SJCRH30 (cell line): ENCODE measurements at regions not wholly inside any gene's neighbourhood (a gene's known extent, or its start where the extent isn't known, plus 50 kb on each side); places are given as distances from the start of the nearest gene placed in this dataset.
"Not testable (repeated sequence)": the region's sequence is repeated elsewhere in the genome, so short reads cannot be mapped to it uniquely, and the experiment has no call there.

Experiments
- DNase-seq, 2 experiments: peaks; one replicate each; pipeline ENCODE4 v3.0.0-alpha.2; 2015 to 2020
- H3K27ac ChIP-seq: fragments of 250-450 bp; sonication (Bioruptor Pico); 2 replicates; pipeline ENCODE4 v1.5.1; 2020; ENCODE audit warnings: mild to moderate bottlenecking, moderate library complexity
- H3K27me3 ChIP-seq: fragments of 250-450 bp; sonication (Bioruptor Pico); 2 replicates; pipeline ENCODE4 v1.5.1; 2020; ENCODE audit warnings: mild to moderate bottlenecking, moderate library complexity
- H3K36me3 ChIP-seq: fragments of 250-450 bp; sonication (Bioruptor Pico); 2 replicates; pipeline ENCODE4 v1.5.1; 2020; ENCODE audit warnings: mild to moderate bottlenecking, moderate library complexity
- H3K4me1 ChIP-seq: fragments of 250-450 bp; sonication (Bioruptor Pico); 2 replicates; pipeline ENCODE4 v1.5.1; 2020; ENCODE audit warnings: mild to moderate bottlenecking, moderate library complexity
- H3K4me3 ChIP-seq: fragments of 250-450 bp; sonication (Bioruptor Pico); 2 replicates; pipeline ENCODE4 v1.5.1; 2020; ENCODE audit warnings: mild to moderate bottlenecking, moderate library complexity
- H3K9me3 ChIP-seq: fragments of 250-450 bp; sonication (Bioruptor Pico); replicated peaks from 2 replicates; pipeline ENCODE4 v1.5.1; 2020; ENCODE audit warnings: mild to moderate bottlenecking, moderate library complexity

DNA sequence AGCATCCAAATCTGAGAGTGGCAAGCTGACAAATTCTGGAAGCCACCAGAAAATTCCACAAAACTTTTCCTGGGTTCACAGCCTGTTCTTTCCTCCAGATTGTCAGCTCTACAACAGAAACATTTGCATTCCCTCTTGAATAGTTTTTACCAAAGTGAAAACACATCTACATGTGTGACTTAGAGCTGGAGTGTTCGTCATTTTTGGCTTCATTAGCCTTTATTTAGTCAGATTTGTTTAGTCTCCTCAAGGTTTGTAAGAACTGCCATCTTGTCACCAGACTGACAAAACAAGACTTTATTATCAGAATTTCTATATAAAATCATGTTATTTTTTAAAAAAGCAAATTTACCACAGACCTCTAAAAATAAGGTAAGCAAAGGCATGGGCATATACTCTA lies 347.3 kb downstream of the TRIM36 start:
- no peak overlapping the region for H3K4me3 ChIP-seq
- H3K36me3 ChIP-seq: no peaks in the 10 kb centered on the region
- no peak for DNase-seq
- no peaks in the 10 kb centered on the region for H3K4me1 ChIP-seq
- H3K27me3 ChIP-seq: no peaks in the 10 kb centered on the region
- H3K9me3 ChIP-seq: no peaks in the 10 kb centered on the region
- H3K27ac ChIP-seq: no peak overlapping the region

DNA sequence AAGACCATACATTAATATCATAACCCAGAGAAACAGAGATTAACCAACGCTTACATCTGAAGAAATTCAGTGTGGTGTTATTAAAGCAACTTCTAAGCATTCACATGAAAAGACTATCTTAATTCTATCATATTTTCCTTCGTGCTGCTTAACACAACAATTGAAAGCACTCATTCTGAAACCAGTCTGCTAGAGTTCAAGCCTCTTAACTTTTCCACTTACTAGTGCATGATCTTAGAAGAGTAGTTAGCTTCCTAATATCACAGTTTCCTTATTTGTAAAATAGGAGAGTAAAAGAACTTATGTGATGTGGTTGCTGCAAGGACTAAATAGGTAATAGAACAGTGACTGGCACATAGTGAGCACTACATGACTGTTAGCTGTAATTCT lies 379.3 kb downstream of the TRIM36 start:
- Histone ChIP-seq H3K4me1 (no peaks in the 10 kb centered on the region), H3K9me3 (no peaks in the 10 kb centered on the region; the same call in 1 of the 2 replicates), H3K27me3 (no peaks in the 10 kb centered on the region), H3K36me3 (no peaks in the 10 kb centered on the region), H3K4me3 (no peak overlapping the region), H3K27ac (no peak overlapping the region)
- no peak for DNase-seq

DNA sequence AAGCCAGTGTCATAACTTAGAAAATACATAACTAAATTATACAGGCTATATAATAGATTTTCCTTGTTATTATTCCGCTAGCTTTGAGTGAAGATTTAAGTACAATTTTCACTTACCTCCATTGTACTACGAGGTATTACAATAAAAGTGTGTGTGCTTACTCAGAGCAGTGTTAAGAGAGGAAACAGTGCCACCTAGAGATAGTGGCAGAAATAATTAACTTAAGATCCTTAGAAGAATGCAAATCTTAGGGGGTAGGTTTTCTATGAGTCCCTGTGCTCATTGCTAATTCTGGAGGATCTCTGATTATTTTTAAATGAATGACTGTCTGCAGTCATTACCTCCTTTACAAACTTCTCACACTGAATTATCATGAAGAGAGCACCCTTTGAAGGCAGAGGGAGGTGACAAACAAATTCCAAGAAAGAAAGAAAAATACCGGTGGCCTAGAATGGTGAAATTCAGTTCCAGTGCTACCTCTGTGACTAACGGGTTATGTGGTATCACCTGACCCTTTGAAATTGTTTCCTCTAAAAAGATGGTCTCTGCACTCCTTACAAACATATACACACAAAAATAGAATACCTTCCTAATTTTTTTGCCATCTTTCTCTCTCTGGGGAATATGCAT lies 379.8 kb downstream of the TRIM36 start:
- Histone ChIP-seq H3K36me3 (no peaks in the 10 kb centered on the region), H3K4me1 (no peaks in the 10 kb centered on the region), H3K27ac (no peak overlapping the region), H3K4me3 (no peak overlapping the region), H3K27me3 (no peaks in the 10 kb centered on the region), H3K9me3 (no peaks in the 10 kb centered on the region; the same call in 1 of the 2 replicates)
- DNase-seq: peak in 1 of 2 experiments; percentile 71

DNA sequence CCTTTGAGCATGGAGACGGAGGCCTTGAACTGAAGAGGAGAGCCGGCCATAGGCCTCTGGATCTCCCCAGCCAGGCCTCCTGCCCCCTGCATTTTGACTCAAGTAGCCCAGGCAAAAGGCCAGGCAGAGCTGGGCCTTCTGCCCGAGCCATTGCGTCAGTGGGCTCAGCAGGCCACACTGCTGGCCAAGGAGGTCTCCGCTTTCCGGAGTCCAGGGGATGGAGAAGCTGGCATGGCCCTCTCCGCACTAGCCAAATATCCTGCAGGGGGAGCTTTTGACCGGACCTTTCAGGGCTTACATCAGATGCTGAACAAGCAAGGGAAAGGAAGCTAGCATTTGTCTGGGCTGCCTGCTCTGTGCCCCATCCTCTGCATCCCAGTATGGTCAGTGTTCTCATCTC lies 386.8 kb downstream of the TRIM36 start:
- H3K4me3 ChIP-seq: no peak overlapping the region
- H3K27me3 ChIP-seq: no peaks in the 10 kb centered on the region
- no peaks in the 10 kb centered on the region for H3K9me3 ChIP-seq
- H3K36me3 ChIP-seq: no peaks in the 10 kb centered on the region
- no peak overlapping the region for H3K27ac ChIP-seq
- DNase-seq: no peak
- no peaks in the 10 kb centered on the region for H3K4me1 ChIP-seq

DNA sequence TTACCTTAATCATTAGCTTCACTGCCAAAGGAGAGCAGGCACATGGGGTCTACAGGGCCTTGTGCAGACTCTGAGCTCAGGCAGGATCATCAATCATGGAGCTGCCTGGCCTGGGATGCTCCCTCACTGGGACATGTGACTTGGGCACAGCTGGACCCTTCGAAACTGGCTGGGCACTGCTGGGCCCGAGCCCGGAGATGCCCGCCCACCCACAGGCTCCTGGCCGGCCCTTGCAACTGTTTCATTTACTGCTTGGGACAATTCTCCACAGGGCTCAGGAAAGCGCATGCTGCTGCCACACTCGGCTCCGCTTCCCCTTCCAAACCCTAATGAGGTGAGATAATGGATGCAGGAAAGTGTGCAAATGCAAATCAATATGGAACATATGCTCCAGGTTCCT lies 387.5 kb downstream of the TRIM36 start:
- no peak for DNase-seq
- Histone ChIP-seq H3K4me3 (no peak overlapping the region), H3K36me3 (no peaks in the 10 kb centered on the region), H3K9me3 (no peaks in the 10 kb centered on the region), H3K4me1 (no peaks in the 10 kb centered on the region), H3K27me3 (no peaks in the 10 kb centered on the region), H3K27ac (no peak overlapping the region)

DNA sequence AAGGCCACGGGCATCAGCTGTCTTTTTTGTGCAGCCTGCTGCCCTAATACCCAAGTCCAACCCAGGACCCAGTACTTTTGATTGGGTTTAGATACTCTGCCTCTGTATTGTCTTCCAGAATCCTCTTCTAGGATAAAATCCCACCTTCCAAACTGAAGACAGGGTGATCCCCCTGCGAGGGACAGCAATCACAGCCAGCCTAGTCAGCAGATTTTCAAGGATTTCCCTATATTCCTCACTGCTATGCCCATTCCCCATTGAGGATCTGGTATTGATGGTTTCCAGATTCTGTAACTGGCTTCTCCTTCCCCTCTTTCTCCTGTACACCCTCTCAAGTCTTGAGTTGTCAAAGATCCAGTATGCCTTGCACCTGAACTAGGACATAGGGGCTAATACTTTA lies 389.4 kb downstream of the TRIM36 start:
- H3K4me3 ChIP-seq: no peak overlapping the region
- no peaks in the 10 kb centered on the region for H3K9me3 ChIP-seq
- no peaks in the 10 kb centered on the region for H3K4me1 ChIP-seq
- H3K27me3 ChIP-seq: no peaks in the 10 kb centered on the region
- DNase-seq: no peak
- no peak overlapping the region for H3K27ac ChIP-seq
- no peaks in the 10 kb centered on the region for H3K36me3 ChIP-seq

DNA sequence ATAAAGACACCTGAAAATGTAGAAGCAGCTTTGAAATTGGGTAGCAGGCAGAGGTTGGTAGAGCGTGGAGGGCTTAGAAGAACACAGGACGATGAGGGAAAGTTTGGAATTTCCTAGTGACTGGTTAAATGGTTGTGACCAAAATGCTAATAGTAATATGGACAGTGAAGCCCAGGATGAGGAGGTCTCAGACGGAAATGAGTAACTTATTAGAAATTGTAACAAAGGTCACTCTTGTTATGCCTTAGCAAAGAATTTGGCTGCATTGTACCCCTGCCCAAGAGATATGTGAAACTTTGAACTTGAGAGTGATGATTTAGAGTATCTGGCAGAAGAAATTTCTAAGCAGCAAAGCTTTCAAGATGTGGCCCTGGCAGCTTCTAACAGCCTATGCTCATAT lies 382.5 kb downstream of the KCNN2 start:
- Histone ChIP-seq H3K27ac (no peak overlapping the region), H3K36me3 (no peaks in the 10 kb centered on the region), H3K9me3 (no peaks in the 10 kb centered on the region), H3K4me3 (no peak overlapping the region), H3K4me1 (peaks cover 12% of the 10 kb centered on the region), H3K27me3 (no peaks in the 10 kb centered on the region)
- no peak for DNase-seq

DNA sequence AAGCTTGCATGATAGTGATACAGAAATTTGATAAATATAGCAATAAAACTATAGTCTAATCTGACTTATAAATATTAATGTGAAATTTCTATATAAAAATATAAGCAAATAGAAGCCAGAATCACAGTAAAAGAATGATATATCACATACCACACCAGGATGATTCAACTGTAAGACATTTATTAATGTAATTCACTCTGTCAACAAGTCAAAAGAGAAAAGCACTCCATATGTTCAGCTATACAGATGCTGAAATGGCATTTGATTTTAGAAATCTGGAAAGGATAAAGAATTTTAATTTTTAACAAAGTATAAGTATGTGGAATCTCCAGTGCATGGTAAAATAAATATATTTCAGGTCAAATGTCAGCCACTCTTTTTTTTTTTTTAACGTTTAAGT lies 372.4 kb downstream of the KCNN2 start:
- Histone ChIP-seq H3K27ac (no peak overlapping the region), H3K27me3 (no peaks in the 10 kb centered on the region), H3K9me3 (no peaks in the 10 kb centered on the region), H3K4me3 (no peak overlapping the region), H3K36me3 (no peaks in the 10 kb centered on the region), H3K4me1 (no peaks in the 10 kb centered on the region)
- DNase-seq: no peak

DNA sequence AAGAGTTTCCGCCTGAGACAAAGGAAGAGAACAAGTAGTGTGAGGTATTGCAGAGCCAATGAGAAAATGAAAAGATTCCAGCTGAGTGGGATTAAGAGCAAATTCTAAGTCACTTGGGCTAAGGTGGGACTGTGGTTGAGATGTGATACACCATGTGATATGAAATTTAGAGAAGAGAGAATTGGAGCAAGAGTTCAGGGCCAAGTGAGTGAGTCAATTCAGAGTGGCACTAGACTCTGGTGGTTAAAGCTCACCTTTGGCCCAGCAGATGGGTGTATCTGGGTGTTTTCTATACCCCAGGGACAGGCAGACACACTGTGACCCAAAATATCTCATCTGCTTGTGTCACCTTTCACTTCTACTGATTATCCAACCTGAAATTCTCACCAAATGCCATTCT lies 368.1 kb downstream of the KCNN2 start:
- no peak overlapping the region for H3K4me3 ChIP-seq
- H3K27ac ChIP-seq: no peak overlapping the region
- peaks cover 6% of the 10 kb centered on the region; the same call in 1 of the 2 replicates for H3K9me3 ChIP-seq
- DNase-seq: no peak
- H3K4me1 ChIP-seq: no peaks in the 10 kb centered on the region
- H3K27me3 ChIP-seq: no peaks in the 10 kb centered on the region
- H3K36me3 ChIP-seq: no peaks in the 10 kb centered on the region

DNA sequence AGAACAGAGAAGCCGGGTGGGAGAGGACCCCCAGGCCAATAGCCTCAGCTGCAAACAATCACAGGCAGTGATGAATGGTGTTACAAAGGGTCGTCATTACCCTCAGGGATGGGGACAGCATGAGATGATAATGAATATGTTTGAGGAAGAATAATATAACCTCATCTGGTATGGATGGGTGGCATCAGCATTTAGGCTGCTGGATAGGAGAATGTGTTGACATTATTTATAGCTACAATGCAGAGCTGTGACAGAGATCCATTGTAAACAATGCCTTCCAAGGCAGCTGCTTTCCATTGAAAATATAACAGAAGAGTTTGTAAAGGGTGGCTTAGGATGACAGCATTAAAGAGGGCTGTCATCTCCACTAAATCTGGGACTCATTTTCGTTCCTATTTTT lies 365.5 kb downstream of the KCNN2 start:
- DNase-seq: no peak
- Histone ChIP-seq H3K27me3 (no peaks in the 10 kb centered on the region), H3K27ac (no peak overlapping the region), H3K4me1 (no peaks in the 10 kb centered on the region), H3K9me3 (peaks cover 6% of the 10 kb centered on the region; the same call in 1 of the 2 replicates), H3K36me3 (no peaks in the 10 kb centered on the region), H3K4me3 (no peak overlapping the region)

DNA sequence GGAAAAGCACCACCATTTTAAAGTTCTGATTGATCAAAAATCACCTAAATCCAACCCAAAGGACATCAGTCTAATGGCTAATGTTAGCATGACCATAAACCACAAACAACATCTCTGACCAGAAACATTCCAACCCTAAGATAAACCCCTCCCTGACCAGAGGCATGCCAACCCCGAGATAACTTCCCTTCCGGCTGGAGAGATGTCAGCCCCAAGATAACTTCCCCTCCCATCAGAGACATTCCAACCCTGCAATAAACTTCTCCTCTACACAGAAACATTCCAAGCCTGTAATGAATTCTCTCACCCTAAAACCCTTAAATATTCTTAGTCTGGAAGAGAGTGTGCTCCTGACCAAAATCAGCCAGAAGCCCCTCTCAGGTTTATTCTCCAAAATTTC lies 364.3 kb downstream of the KCNN2 start:
- Histone ChIP-seq H3K9me3 (peaks cover 6% of the 10 kb centered on the region; the same call in 1 of the 2 replicates), H3K4me3 (no peak overlapping the region), H3K4me1 (no peaks in the 10 kb centered on the region), H3K36me3 (no peaks in the 10 kb centered on the region), H3K27ac (no peak overlapping the region), H3K27me3 (no peaks in the 10 kb centered on the region)
- DNase-seq: no peak

DNA sequence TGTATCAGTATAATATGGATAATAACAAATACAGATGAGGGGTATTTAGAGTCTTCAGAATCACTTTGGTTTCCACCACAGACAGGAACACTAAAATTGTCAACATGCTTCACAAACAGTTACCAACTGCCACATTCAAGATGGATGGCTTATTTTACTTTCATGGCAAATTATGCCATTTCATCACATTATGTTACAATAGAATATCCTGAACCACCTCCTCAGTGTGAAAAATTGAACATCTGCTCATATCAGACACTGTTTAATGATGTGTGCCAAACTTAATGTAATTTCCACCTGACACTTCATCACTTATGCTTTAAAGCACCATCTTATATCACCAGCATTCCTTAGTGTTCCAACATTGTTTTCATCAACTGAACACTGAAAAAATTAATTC lies 357.4 kb downstream of the KCNN2 start:
- no peak overlapping the region for H3K27ac ChIP-seq
- no peaks in the 10 kb centered on the region for H3K4me1 ChIP-seq
- no peaks in the 10 kb centered on the region for H3K27me3 ChIP-seq
- no peaks in the 10 kb centered on the region for H3K36me3 ChIP-seq
- H3K4me3 ChIP-seq: no peak overlapping the region
- peaks cover 2% of the 10 kb centered on the region; the same call in 1 of the 2 replicates for H3K9me3 ChIP-seq
- DNase-seq: no peak

DNA sequence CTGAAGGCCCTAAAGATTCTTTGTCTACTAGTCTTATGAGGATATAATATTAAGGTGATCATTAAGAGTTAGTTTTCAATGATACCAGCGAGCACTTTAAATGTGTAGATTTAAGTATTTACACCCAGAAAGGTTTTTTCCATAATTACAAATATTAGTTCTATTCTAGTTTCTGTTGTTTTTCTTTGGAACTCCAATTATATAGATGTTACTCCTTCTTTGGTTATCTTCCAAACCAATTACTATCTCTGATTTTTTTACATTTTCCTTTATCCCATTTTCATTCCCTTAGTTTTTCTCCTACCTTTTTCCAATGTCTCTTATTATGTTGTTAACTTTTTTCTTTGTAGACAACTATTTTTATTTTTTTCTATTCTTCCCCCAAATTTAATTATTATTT lies 355.1 kb downstream of the KCNN2 start:
- Histone ChIP-seq H3K9me3 (peaks cover 2% of the 10 kb centered on the region; the same call in 1 of the 2 replicates), H3K36me3 (no peaks in the 10 kb centered on the region), H3K27ac (no peak overlapping the region), H3K27me3 (no peaks in the 10 kb centered on the region), H3K4me1 (no peaks in the 10 kb centered on the region), H3K4me3 (no peak overlapping the region)
- DNase-seq: no peak

DNA sequence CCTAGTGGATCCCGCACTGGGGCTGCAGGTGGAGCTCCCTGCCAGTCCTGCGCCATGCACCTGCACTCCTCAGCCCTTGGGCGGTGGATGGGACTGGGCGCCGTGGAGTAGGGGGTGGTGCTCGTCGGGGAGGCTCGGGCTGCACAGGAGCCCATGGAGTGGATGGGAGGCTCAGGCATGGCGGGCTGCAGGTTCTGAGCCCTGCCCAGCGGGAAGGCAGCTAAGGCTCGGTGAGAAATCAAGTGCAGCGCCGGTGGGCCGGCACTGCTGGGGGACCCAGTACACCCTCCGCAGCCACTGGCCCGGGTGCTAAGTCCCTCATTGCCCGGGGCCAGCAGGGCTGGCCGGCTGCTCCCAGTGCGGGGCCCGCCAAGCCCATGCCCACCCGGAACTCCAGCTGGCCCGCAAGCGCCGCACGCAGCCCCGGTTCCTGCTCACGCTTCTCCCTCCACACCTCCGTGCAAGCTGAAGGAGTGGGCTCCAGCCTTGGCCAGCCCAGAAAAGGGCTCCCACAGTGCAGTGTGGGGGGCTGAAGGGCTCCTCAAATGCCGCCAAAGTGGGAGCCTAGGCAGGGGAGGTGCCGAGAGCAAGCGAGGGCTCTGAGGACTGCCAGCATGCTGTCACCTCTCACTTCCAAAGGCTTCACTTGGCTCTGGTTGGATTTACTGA lies 342.5 kb downstream of the KCNN2 start:
- not testable (repeated sequence) for H3K27me3 ChIP-seq, DNase-seq, H3K27ac ChIP-seq

DNA sequence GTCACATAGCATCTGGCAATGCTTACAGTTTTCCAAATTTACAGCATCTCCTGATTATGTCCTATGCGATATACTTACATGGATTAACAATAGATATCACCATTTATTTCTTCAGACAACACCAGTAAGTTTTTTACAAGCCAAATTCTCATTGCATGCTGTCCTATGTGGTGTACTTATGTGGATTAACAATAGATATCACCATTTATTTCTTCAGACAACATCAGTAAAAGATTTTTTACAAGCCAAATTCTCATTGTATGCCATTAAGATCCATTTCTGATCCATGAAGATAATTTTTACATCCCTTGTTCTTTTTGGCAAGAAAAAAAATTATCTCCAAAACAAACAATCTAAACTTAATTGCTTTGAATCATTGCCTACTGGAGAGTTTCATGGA lies 340.9 kb downstream of the KCNN2 start:
- Histone ChIP-seq H3K27ac (no peak overlapping the region), H3K9me3 (no peaks in the 10 kb centered on the region; the same call in 1 of the 2 replicates), H3K4me3 (no peak overlapping the region), H3K4me1 (no peaks in the 10 kb centered on the region), H3K36me3 (no peaks in the 10 kb centered on the region; the same call in 1 of the 2 replicates), H3K27me3 (no peaks in the 10 kb centered on the region)
- no peak for DNase-seq

More for the DNA sequence above, 342.5 kb downstream of the KCNN2 start:
- H3K4me1 ChIP-seq, H3K4me3 ChIP-seq, H3K9me3 ChIP-seq, H3K36me3 ChIP-seq: not testable (repeated sequence)

DNA sequence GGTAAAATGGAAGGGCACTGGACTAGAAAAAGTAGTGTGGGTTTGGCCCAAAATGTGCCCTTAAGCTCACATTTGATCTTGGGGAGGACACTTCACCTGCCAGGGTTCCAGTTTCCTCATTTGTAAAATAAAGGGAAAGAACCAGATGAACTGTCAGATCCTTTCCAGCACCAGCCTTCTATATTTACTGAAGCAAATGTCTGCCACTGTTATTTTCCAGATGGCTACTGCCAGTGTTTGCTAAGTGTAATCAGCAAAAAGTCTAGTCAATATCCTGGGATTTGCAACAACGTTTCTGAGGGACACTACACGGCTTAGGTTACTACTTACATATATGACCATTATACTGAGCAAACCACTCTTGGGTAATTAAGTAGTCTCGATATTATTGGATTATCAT lies 340.3 kb downstream of the KCNN2 start:
- H3K27ac ChIP-seq: no peak overlapping the region
- no peaks in the 10 kb centered on the region for H3K4me1 ChIP-seq
- no peak for DNase-seq
- H3K36me3 ChIP-seq: no peaks in the 10 kb centered on the region; the same call in 1 of the 2 replicates
- no peak overlapping the region for H3K4me3 ChIP-seq
- no peaks in the 10 kb centered on the region for H3K27me3 ChIP-seq
- H3K9me3 ChIP-seq: no peaks in the 10 kb centered on the region; the same call in 1 of the 2 replicates
